Mammary epithelial cell (primary cell): ENCODE measurements at regions not wholly inside any gene's neighbourhood (a gene's known extent, or its start where the extent isn't known, plus 50 kb on each side); places are given as distances from the start of the nearest gene placed in this dataset.

Experiments used
- EZH2 ChIP-seq: IDR thresholded peaks from 2 replicates; pipeline ENCODE4 v1.6.1; 2012; ENCODE audit warnings: low read length, inconsistent platforms, borderline replicate concordance
- TF ChIP-seq, protein P1 (sequence below), 2 donors: IDR thresholded peaks in 1 of 2; conservative IDR thresholded peaks in 1 of 2; 2 replicates each; pipeline ENCODE4 v1.5.1; 2011 to 2012; ENCODE audit warnings: inconsistent platforms in 2 of 2, low read length in 2 of 2, mild to moderate bottlenecking in 2 of 2, control low read depth in 1 of 2, low read depth in 1 of 2; ENCODE audit not compliant: insufficient read depth in 1 of 2; ENCODE audit errors: extremely low read depth in 1 of 2

DNA sequence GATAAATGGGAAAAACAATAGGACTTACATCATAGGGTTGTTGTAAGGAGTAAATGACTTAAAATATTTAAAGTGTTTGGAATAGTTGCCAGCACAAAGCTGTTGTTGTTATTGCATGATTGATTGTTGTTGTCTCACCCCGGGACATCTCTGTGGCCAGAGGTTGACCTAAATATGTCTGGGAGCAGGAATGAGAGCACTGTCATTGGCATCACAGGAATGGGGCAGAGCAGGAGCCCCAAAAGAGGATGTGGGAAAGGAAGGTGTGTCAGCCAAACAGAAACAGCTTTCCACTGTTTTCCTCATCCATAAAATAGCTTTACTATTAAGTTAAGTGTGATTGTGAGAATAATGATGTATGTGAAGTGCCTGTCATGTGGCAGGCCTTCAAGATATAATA is 121.6 kb downstream of the TMEM168 start:
- TF ChIP-seq, protein P1, sequence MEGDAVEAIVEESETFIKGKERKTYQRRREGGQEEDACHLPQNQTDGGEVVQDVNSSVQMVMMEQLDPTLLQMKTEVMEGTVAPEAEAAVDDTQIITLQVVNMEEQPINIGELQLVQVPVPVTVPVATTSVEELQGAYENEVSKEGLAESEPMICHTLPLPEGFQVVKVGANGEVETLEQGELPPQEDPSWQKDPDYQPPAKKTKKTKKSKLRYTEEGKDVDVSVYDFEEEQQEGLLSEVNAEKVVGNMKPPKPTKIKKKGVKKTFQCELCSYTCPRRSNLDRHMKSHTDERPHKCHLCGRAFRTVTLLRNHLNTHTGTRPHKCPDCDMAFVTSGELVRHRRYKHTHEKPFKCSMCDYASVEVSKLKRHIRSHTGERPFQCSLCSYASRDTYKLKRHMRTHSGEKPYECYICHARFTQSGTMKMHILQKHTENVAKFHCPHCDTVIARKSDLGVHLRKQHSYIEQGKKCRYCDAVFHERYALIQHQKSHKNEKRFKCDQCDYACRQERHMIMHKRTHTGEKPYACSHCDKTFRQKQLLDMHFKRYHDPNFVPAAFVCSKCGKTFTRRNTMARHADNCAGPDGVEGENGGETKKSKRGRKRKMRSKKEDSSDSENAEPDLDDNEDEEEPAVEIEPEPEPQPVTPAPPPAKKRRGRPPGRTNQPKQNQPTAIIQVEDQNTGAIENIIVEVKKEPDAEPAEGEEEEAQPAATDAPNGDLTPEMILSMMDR (conservative IDR thresholded peaks at IDR 0.05 in 1 of 2, IDR thresholded peaks at IDR 0.05 in 1 of 2; ENCODE audit: extremely low read depth in 1 of 2, insufficient read depth in 1 of 2, low read depth in 1 of 2, low read length in 2 of 2) = no peak
- no peak for TF ChIP-seq EZH2
